Smooth muscle cell (in vitro differentiated cells): ENCODE measurements at regions not wholly inside any gene's neighbourhood (a gene's known extent, or its start where the extent isn't known, plus 50 kb on each side); places are given as distances from the start of the nearest gene placed in this dataset.

Source experiments
- DNase-seq: peaks from one replicate; lab custom pipeline; 2025; ENCODE audit not compliant: unreplicated experiment; lab: John Stamatoyannopoulos, UW
- H2AFZ ChIP-seq: fragments of 200-600 bp; sonication (generic); 2 replicates; pipeline ENCODE4 v1.6.0; 2016; ENCODE audit warnings: antibody characterized with exemption, low read depth, mild to moderate bottlenecking
- H3F3A ChIP-seq: fragments of 200-600 bp; sonication (generic); 2 replicates; pipeline ENCODE4 v1.6.0; 2017; ENCODE audit warnings: antibody characterized with exemption, low read depth
- H3K27ac ChIP-seq: fragments of 200-600 bp; sonication (generic); 2 replicates; pipeline ENCODE4 v1.5.1; 2016; ENCODE audit warnings: low read depth, mild to moderate bottlenecking
- H3K27me3 ChIP-seq: fragments of 200-600 bp; sonication (generic); 2 replicates; pipeline ENCODE4 v1.6.1; 2016; ENCODE audit warnings: low read depth, mild to moderate bottlenecking
- H3K36me3 ChIP-seq: fragments of 200-600 bp; sonication (generic); 2 replicates; pipeline ENCODE4 v1.5.1; 2016; ENCODE audit warnings: low read depth
- H3K4me1 ChIP-seq: fragments of 200-600 bp; sonication (generic); 2 replicates; pipeline ENCODE4 v1.5.1; 2016; ENCODE audit warnings: low read depth
- H3K4me2 ChIP-seq: fragments of 200-600 bp; sonication (generic); 2 replicates; pipeline ENCODE4 v1.6.0; 2016; ENCODE audit warnings: mild to moderate bottlenecking
- H3K4me3 ChIP-seq: fragments of 200-600 bp; sonication (generic); 2 replicates; pipeline ENCODE4 v1.5.1; 2016; ENCODE audit warnings: mild to moderate bottlenecking
- H3K79me2 ChIP-seq: fragments of 200-600 bp; sonication (generic); 2 replicates; pipeline ENCODE4 v1.6.0; 2016; ENCODE audit warnings: low read depth, mild to moderate bottlenecking
- H3K9ac ChIP-seq: fragments of 200-600 bp; sonication (generic); 2 replicates; pipeline ENCODE4 v1.6.0; 2016; ENCODE audit warnings: low read depth
- H3K9me3 ChIP-seq: fragments of 200-600 bp; sonication (generic); replicated peaks from 2 replicates; pipeline ENCODE4 v1.5.1; 2016; ENCODE audit warnings: low read depth
- H4K20me1 ChIP-seq: fragments of 200-600 bp; sonication (generic); 2 replicates; pipeline ENCODE4 v1.6.0; 2016; ENCODE audit warnings: low read depth
- CTCF ChIP-seq: fragments of 200-600 bp; sonication (generic); IDR thresholded peaks from 2 replicates; pipeline ENCODE4 v1.5.1; 2017; ENCODE audit warnings: borderline replicate concordance, mild to moderate bottlenecking, antibody characterized with exemption; ENCODE audit not compliant: insufficient read depth, poor library complexity, severe bottlenecking
- WGBS: methylation state at CpG from one replicate; pipeline ENCODE4 v1.1.7; 2016; ENCODE audit warnings: low lambda C conversion rate; 5-methylcytosine and 5-hydroxymethylcytosine counted together

DNA sequence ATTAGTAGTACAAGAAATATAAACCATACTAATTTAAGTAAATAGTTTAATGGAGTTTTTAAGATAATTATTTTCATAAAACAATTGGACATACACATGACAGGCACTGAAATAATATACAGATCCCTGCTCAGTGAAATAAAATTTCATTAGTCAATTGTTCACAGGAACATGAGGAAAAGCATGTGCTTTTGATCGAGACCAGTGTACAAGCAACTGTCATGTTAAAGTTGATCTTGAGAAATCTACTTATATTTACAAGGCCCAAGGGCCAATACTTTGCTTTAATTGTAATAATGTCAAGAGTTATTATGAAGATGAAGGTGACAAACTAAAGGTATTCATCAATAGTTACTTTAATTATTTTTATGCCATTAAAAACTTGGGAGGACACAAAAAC is 792.7 kb upstream of the LUZP2 start:
- TF ChIP-seq CTCF: no peak

GRCh38 chr11:23711981-23712380 is 784.9 kb upstream of the LUZP2 start:
- Histone ChIP-seq H3K9me3 (peaks cover 5% of the 10 kb centered on the region), H3K27ac (no peak overlapping the region), H3K27me3 (no peaks in the 10 kb centered on the region), H3K79me2 (no peaks in the 10 kb centered on the region), H4K20me1 (no peaks in the 10 kb centered on the region), H3K4me1 (no peaks in the 10 kb centered on the region), H2AFZ (no peak overlapping the region), H3K4me3 (no peak overlapping the region), H3F3A (no peaks in the 10 kb centered on the region), H3K4me2 (no peak overlapping the region), H3K9ac (no peak overlapping the region), H3K36me3 (no peaks in the 10 kb centered on the region)
- no peak for TF ChIP-seq CTCF
- 96% methylated on average over 1 of the region's 1 CpG for WGBS
- DNase-seq: no peak

More for the DNA sequence above, 792.7 kb upstream of the LUZP2 start:
- Histone ChIP-seq H3K4me3 (no peak overlapping the region), H4K20me1 (no peaks in the 10 kb centered on the region), H3K36me3 (no peaks in the 10 kb centered on the region), H3K9me3 (no peaks in the 10 kb centered on the region), H3K4me2 (no peak overlapping the region), H3K27me3 (no peaks in the 10 kb centered on the region), H2AFZ (no peak overlapping the region), H3K27ac (no peak overlapping the region), H3K4me1 (no peaks in the 10 kb centered on the region), H3K79me2 (no peaks in the 10 kb centered on the region), H3K9ac (no peak overlapping the region), H3F3A (no peaks in the 10 kb centered on the region)
- DNase-seq: no peak
- WGBS: 91% methylated on average over 1 of the region's 1 CpG

- Histone ChIP-seq H3K9me3 (no peaks in the 10 kb centered on the region), H3K4me2 (no peak overlapping the region), H3K27ac (no peak overlapping the region), H3K36me3 (no peaks in the 10 kb centered on the region), H3K4me1 (no peaks in the 10 kb centered on the region), H3K27me3 (no peaks in the 10 kb centered on the region), H4K20me1 (no peaks in the 10 kb centered on the region), H3K4me3 (no peak overlapping the region), H3F3A (no peaks in the 10 kb centered on the region), H3K9ac (no peak overlapping the region), H2AFZ (no peak overlapping the region), H3K79me2 (no peaks in the 10 kb centered on the region)
- DNase-seq: no peak
- 89% methylated on average over 3 of the region's 3 CpGs for WGBS
- no peak for TF ChIP-seq CTCF
These were observed 777.8 kb upstream of the LUZP2 start for GRCh38 chr11:23719016-23719415.

DNA sequence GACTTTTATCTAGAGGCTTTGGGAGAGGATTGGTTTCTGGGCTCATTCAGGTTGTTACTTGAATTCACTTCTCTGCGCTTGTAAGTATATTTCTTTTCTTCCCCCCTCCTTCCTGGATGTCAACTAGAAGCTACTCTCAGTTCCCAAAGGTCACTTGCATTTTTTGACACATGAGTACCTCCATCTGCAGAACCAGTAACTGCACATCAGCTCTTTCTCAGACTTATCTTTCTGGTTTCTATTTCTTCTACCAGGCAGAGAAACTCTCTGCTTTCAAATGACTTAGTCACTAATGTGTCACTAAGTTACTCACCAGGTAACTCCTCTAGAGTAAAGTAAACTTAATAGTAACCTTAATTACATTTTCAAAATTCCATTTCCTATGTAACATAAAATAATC is 773.0 kb upstream of the LUZP2 start:
- Histone ChIP-seq H3K9ac (no peak overlapping the region), H3K27me3 (no peaks in the 10 kb centered on the region), H3K27ac (peak overlapping the region; percentile 47), H3K79me2 (no peaks in the 10 kb centered on the region), H4K20me1 (no peaks in the 10 kb centered on the region), H3F3A (no peaks in the 10 kb centered on the region), H3K9me3 (no peaks in the 10 kb centered on the region), H3K36me3 (no peaks in the 10 kb centered on the region), H3K4me3 (no peak overlapping the region), H3K4me2 (no peak overlapping the region), H2AFZ (no peak overlapping the region), H3K4me1 (peaks cover 8% of the 10 kb centered on the region)
- DNase-seq: no peak
- WGBS: 94% methylated on average over 1 of the region's 1 CpG
- no peak for TF ChIP-seq CTCF
